ENCODE measurements at regions not wholly inside any gene's neighbourhood (a gene's known extent, or its start where the extent isn't known, plus 50 kb on each side); places are given as distances from the start of the nearest gene placed in this dataset.

DNA sequence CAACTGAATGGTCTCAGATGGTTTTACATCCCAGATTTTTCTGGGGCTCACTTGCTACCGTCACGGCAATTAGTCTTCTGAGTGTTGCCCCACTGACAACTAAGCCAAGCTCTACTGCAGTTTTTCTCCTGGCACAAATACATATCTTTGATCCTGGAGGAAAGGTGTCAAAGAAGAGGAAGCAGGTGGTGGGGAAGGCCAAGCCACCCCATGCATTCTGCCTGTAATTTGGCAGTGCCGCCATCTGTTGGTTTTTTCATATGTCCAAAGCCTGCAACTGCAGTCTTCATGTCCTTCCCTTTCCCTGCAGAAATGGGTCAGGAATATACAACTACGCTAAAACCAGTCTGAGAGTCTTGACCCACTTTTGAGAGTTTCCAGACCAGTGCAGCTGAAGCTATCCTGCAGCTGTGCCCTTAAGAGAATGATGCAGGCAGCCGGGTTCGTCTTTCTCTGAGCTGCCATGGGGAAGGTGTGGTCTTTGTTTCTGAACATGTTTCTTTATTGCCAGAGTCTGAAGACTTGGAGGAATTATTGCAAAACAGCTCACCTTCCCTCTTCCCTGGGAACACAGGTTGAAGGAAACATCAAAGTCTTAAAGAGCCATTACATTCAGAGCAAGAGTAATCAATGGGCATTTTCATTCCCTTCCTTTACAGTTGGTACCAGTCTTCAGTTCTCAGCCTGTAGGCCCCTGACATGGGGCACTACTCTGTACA lies 71.8 kb upstream of the ATL2 start:
- TF ChIP-seq POLR2A (IDR thresholded peaks at IDR 0.05) (no peak), POLR2AphosphoS5 (IDR thresholded peaks at IDR 0.05) (no peak)
- TF ChIP-seq, protein P1, sequence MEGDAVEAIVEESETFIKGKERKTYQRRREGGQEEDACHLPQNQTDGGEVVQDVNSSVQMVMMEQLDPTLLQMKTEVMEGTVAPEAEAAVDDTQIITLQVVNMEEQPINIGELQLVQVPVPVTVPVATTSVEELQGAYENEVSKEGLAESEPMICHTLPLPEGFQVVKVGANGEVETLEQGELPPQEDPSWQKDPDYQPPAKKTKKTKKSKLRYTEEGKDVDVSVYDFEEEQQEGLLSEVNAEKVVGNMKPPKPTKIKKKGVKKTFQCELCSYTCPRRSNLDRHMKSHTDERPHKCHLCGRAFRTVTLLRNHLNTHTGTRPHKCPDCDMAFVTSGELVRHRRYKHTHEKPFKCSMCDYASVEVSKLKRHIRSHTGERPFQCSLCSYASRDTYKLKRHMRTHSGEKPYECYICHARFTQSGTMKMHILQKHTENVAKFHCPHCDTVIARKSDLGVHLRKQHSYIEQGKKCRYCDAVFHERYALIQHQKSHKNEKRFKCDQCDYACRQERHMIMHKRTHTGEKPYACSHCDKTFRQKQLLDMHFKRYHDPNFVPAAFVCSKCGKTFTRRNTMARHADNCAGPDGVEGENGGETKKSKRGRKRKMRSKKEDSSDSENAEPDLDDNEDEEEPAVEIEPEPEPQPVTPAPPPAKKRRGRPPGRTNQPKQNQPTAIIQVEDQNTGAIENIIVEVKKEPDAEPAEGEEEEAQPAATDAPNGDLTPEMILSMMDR (IDR thresholded peaks at IDR 0.05), result no peak

All from prostate gland (tissue), 2 donors.